ENCODE measurements at regions not wholly inside any gene's neighbourhood (a gene's known extent, or its start where the extent isn't known, plus 50 kb on each side); places are given as distances from the start of the nearest gene placed in this dataset.

DNA sequence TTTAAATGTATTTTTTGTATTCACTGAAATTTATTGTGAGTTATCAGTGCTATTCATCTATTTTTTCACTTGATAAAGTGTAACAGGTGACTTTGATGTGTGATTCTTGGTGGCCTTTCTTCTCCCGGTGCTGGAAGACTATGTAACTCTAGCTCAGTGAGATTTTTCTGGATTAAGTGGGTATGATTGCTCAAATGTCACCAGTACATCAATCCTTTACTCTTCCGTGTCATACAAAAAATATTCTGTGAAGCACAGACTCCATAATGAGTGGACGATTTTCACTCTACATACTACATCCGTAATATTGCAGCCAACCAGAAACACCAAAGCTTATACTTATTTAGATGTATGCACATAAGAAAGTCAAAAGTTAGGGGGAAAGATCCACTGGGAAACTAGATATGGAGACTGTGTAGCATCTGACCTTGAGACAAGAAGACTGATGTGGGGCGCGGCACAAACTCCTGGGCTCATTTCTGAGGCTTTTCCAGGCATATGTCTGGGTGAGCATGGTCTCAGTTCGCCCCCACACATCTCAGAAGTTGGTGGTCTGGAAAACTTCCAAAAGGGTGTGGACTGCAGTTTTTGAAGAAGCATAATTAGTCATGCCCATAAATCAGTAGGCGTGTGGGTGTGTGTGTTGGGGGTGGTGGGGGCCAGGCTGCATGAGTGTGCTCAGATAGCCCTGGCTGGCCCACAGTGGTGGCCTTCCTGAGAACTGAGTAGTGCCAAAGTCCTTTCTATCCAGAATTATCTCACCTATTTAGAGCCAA, 53.9 kb upstream of the TENM3 start:
- Mint-ChIP-seq H3K9me3 (no peaks in the 10 kb centered on the region), H3K27me3 (ENCODE audit: low read depth) (no peaks in the 10 kb centered on the region), H3K27ac (no peak overlapping the region)

DNA sequence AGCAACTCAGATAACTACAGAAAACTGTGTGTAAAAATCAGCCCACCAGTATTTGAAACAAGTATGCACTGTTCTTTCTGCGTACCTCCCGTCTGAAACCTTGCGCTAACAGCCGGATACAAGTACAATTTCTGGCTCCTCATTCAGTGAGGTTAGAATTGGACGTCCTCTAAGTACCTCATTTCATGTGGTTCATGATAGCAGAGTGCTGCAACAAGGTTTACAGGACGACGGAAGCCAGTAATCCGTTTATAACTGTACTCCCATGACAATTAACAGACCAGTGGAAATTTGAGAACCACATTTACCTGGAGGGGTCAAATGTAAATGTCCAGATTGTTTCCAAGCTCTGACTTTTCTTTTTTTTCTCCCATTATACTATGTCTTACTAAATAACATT, 52.9 kb upstream of the TENM3 start:
- Mint-ChIP-seq H3K27me3 (ENCODE audit: low read depth) (no peaks in the 10 kb centered on the region), H3K4me1 (ENCODE audit: low read depth) (no peaks in the 10 kb centered on the region), H3K4me3 (ENCODE audit: low read depth) (no peak overlapping the region), H3K9me3 (no peaks in the 10 kb centered on the region), H3K36me3 (ENCODE audit: low read depth) (no peaks in the 10 kb centered on the region), H3K27ac (no peak overlapping the region)
- DNase-seq (ENCODE audit: low spot score) = no peak
- intact Hi-C loops (cut with micrococcal nuclease) = no loop called here

More for the DNA sequence above, 53.9 kb upstream of the TENM3 start:
- intact Hi-C loops (cut with micrococcal nuclease) = no loop called here
- Mint-ChIP-seq H3K4me3 (ENCODE audit: low read depth) (no peak overlapping the region), H3K4me1 (ENCODE audit: low read depth) (no peaks in the 10 kb centered on the region), H3K36me3 (ENCODE audit: low read depth) (no peaks in the 10 kb centered on the region)
- DNase-seq (ENCODE audit: low spot score) = no peak

GRCh38 chr4:182192511-182193181, 50.6 kb upstream of the TENM3 start:
- no peaks in the 10 kb centered on the region for H3K9me3 Mint-ChIP-seq
- H3K4me3 Mint-ChIP-seq (ENCODE audit: low read depth) = no peak overlapping the region
- no peaks in the 10 kb centered on the region for H3K4me1 Mint-ChIP-seq (ENCODE audit: low read depth)
- intact Hi-C loops (cut with micrococcal nuclease) = no loop called here
- no peak overlapping the region for H3K27ac Mint-ChIP-seq
- no peak for DNase-seq (ENCODE audit: low spot score)
- H3K36me3 Mint-ChIP-seq (ENCODE audit: low read depth) = no peaks in the 10 kb centered on the region
- no peaks in the 10 kb centered on the region for H3K27me3 Mint-ChIP-seq (ENCODE audit: low read depth)

- no peak overlapping the region for H3K4me3 Mint-ChIP-seq (ENCODE audit: low read depth)
- intact Hi-C loops (cut with micrococcal nuclease) = no loop called here
- no peaks in the 10 kb centered on the region for H3K36me3 Mint-ChIP-seq (ENCODE audit: low read depth)
- no peak for DNase-seq (ENCODE audit: low spot score)
- no peak overlapping the region for H3K27ac Mint-ChIP-seq
- no peaks in the 10 kb centered on the region for H3K9me3 Mint-ChIP-seq
- no peaks in the 10 kb centered on the region for H3K27me3 Mint-ChIP-seq (ENCODE audit: low read depth)
- no peaks in the 10 kb centered on the region for H3K4me1 Mint-ChIP-seq (ENCODE audit: low read depth)
These were observed 49.9 kb upstream of the TENM3 start for GRCh38 chr4:182193311-182193710.

Measured in activated T-helper 2 cell treated with anti-CD3 and anti-CD28 coated beads, Interferon-gamma antibody, Interleukin-2, Interleukin-4, amounts not matched to agents 10 μg/mL and 5 μg/mL and 100 μg/mL, durations not matched to agents 14 hours and 24 hours and 36 hours (primary cell).